ENCODE measurements at regions not wholly inside any gene's neighbourhood (a gene's known extent, or its start where the extent isn't known, plus 50 kb on each side); places are given as distances from the start of the nearest gene placed in this dataset.
"Not testable (repeated sequence)": the region's sequence is repeated elsewhere in the genome, so short reads cannot be mapped to it uniquely, and the experiment has no call there.

GRCh38 chr20:7734216-7734615, 206.0 kb downstream of the HAO1 start:
- DNase-seq (ENCODE audit: extremely low read depth, low read depth, low spot score), result no peak

- DNase-seq (ENCODE audit: extremely low read depth, low read depth, low spot score), result no peak
Observed at GRCh38 chr20:7736336-7736735, 203.9 kb downstream of the HAO1 start.

GRCh38 chr20:7741866-7742265, 198.4 kb downstream of the HAO1 start:
- no peak for DNase-seq (ENCODE audit: extremely low read depth, low read depth, low spot score)

GRCh38 chr20:7742479-7742878, 197.8 kb downstream of the HAO1 start:
- no peak for DNase-seq (ENCODE audit: extremely low read depth, low read depth, low spot score)

GRCh38 chr20:7744411-7744810, 195.8 kb downstream of the HAO1 start:
- DNase-seq (ENCODE audit: extremely low read depth, low read depth, low spot score), result no peak

GRCh38 chr20:7748624-7749023, 191.6 kb downstream of the HAO1 start:
- DNase-seq (ENCODE audit: extremely low read depth, low read depth, low spot score), result no peak

- no peak for DNase-seq (ENCODE audit: extremely low read depth, low read depth, low spot score)
Observed at GRCh38 chr20:7754102-7754501, 186.2 kb downstream of the HAO1 start.

- no peak for DNase-seq (ENCODE audit: extremely low read depth, low read depth, low spot score)
Observed at GRCh38 chr20:7758406-7758805, 181.9 kb downstream of the HAO1 start.

GRCh38 chr20:7760247-7761031, 179.8 kb downstream of the HAO1 start:
- no peak for DNase-seq (ENCODE audit: extremely low read depth, low read depth, low spot score)

GRCh38 chr20:7765221-7765620, 175.0 kb downstream of the HAO1 start:
- DNase-seq (ENCODE audit: extremely low read depth, low read depth, low spot score), result no peak

- DNase-seq (ENCODE audit: extremely low read depth, low read depth, low spot score), result no peak
Observed at GRCh38 chr20:7770046-7770445, 170.2 kb downstream of the HAO1 start.

- DNase-seq (ENCODE audit: extremely low read depth, low read depth, low spot score), result no peak
Observed at GRCh38 chr20:7770578-7770977, 169.7 kb downstream of the HAO1 start.

GRCh38 chr20:7772371-7772770, 167.9 kb downstream of the HAO1 start:
- DNase-seq (ENCODE audit: extremely low read depth, low read depth, low spot score), result no peak

GRCh38 chr20:7773511-7773910, 166.7 kb downstream of the HAO1 start:
- no peak for DNase-seq (ENCODE audit: extremely low read depth, low read depth, low spot score)

- DNase-seq (ENCODE audit: extremely low read depth, low read depth, low spot score), result no peak
Observed at GRCh38 chr20:7775072-7775471, 165.2 kb downstream of the HAO1 start.

- no peak for DNase-seq (ENCODE audit: extremely low read depth, low read depth, low spot score)
Observed at GRCh38 chr20:7776148-7776547, 164.1 kb downstream of the HAO1 start.

GRCh38 chr20:7790189-7790588, 150.1 kb downstream of the HAO1 start:
- no peak for DNase-seq (ENCODE audit: extremely low read depth, low read depth, low spot score)

GRCh38 chr20:7792150-7792869, 147.9 kb downstream of the HAO1 start:
- DNase-seq (ENCODE audit: extremely low read depth, low read depth, low spot score), result no peak

GRCh38 chr20:7798176-7798575, 142.1 kb downstream of the HAO1 start:
- no peak for DNase-seq (ENCODE audit: extremely low read depth, low read depth, low spot score)

- DNase-seq (ENCODE audit: extremely low read depth, low read depth, low spot score), result no peak
Observed at GRCh38 chr20:7799862-7800261, 140.4 kb downstream of the HAO1 start.

- DNase-seq (ENCODE audit: extremely low read depth, low read depth, low spot score), result not testable (repeated sequence)
Observed at GRCh38 chr20:7803411-7804151, 136.7 kb downstream of the HAO1 start.

GRCh38 chr20:7806831-7807230, 133.4 kb downstream of the HAO1 start:
- DNase-seq (ENCODE audit: extremely low read depth, low read depth, low spot score), result no peak

All from glomerular endothelial cell (primary cell).